OCI-LY7 (cell line): ENCODE measurements at regions not wholly inside any gene's neighbourhood (a gene's known extent, or its start where the extent isn't known, plus 50 kb on each side); places are given as distances from the start of the nearest gene placed in this dataset.

Source experiments
- BruUV-seq: library from RNA; stranded (reverse); fragments of 400-500 nt; replicated peaks from 2 replicates; lab custom pipeline; 2021; lab: Mats Ljungman, UMichigan
- CTCF ChIA-PET: fragments of 300-600 bp; sonication (Branson Sonifier 250); formaldehyde crosslinking; loops from one replicate; lab custom pipeline; 2022; ENCODE audit warnings: antibody characterized with exemption; ENCODE audit not compliant: unreplicated experiment; lab: Charles Lee
- POLR2A ChIA-PET: fragments of 300-600 bp; sonication (Branson Sonifier 250); formaldehyde crosslinking; loops from one replicate; lab custom pipeline; 2022; ENCODE audit warnings: antibody characterized with exemption; lab: Charles Lee
- DNase-seq: peaks from one replicate; pipeline ENCODE4 v3.0.0-alpha.2; 2015; ENCODE audit warnings: low spot score
- H2AFZ ChIP-seq: fragments of 200-600 bp; sonication (generic), shearing (Covaris generic); 2 replicates; pipeline ENCODE4 v1.6.1; 2014; ENCODE audit warnings: mild to moderate bottlenecking, antibody characterized with exemption, low read length, moderate library complexity
- H3K27ac ChIP-seq: fragments of 200-600 bp; sonication (generic); 2 replicates; pipeline ENCODE4 v1.5.1; 2014; ENCODE audit warnings: mixed run types, low read depth, mild to moderate bottlenecking, moderate library complexity, low read length, inconsistent platforms; ENCODE audit not compliant: poor library complexity, severe bottlenecking
- H3K36me3 ChIP-seq: fragments of 200-600 bp; sonication (generic); 2 replicates; pipeline ENCODE4 v1.6.1; 2014; ENCODE audit warnings: mild to moderate bottlenecking, antibody characterized with exemption, low read length, moderate library complexity, mixed read lengths; ENCODE audit not compliant: insufficient read depth
- H3K4me1 ChIP-seq: fragments of 200-600 bp; sonication (generic); 2 replicates; pipeline ENCODE4 v1.5.1; 2014; ENCODE audit warnings: mild to moderate bottlenecking, low read length; ENCODE audit not compliant: insufficient read depth, poor library complexity, severe bottlenecking
- H3K4me2 ChIP-seq: fragments of 200-600 bp; sonication (generic); 2 replicates; pipeline ENCODE4 v1.6.1; 2014; ENCODE audit warnings: mild to moderate bottlenecking, low read length
- H3K4me3 ChIP-seq: fragments of 200-600 bp; sonication (generic); 2 replicates; pipeline ENCODE4 v1.5.1; 2014; ENCODE audit warnings: mild to moderate bottlenecking, low read depth, low read length; ENCODE audit not compliant: poor library complexity, severe bottlenecking
- H3K79me2 ChIP-seq: fragments of 200-600 bp; sonication (generic); 2 replicates; pipeline ENCODE4 v1.6.1; 2016; ENCODE audit warnings: low read depth, mild to moderate bottlenecking, low read length, moderate library complexity, mixed read lengths; ENCODE audit not compliant: insufficient read depth
- H3K9me2 ChIP-seq: fragments of 200-600 bp; sonication (generic); 2 replicates; pipeline ENCODE4 v1.6.1; 2016; ENCODE audit warnings: mild to moderate bottlenecking, low read length, mixed read lengths; ENCODE audit not compliant: insufficient read depth
- H3K9me3 ChIP-seq: fragments of 200-600 bp; sonication (generic); 2 replicates; pipeline ENCODE4 v1.6.1; 2014; ENCODE audit warnings: mild to moderate bottlenecking, mixed run types, low read length, mixed read lengths
- H4K20me1 ChIP-seq: fragments of 200-600 bp; sonication (generic); 2 replicates; pipeline ENCODE4 v1.6.1; 2014; ENCODE audit warnings: mild to moderate bottlenecking, antibody characterized with exemption, low read length, moderate library complexity, mixed read lengths; ENCODE audit not compliant: insufficient read depth
- EZH2phosphoT487 ChIP-seq: fragments of 200-600 bp; sonication (generic); IDR thresholded peaks from 2 replicates; pipeline ENCODE4 v1.6.1; 2018; ENCODE audit warnings: low read depth, borderline replicate concordance, mild to moderate bottlenecking, mixed run types, antibody characterized with exemption, low read length, moderate library complexity, mixed read lengths
- intact Hi-C: fragments of 100-400 bp; cut with micrococcal nuclease; formaldehyde crosslinking; loops from one replicate; pipeline ENCODE4 v1.10.0; 2022; ENCODE audit not compliant: unreplicated experiment
- TF ChIP-seq, protein P1 (sequence below): fragments of 200-600 bp; sonication (generic); conservative IDR thresholded peaks from 2 replicates; pipeline ENCODE4 v1.5.1; 2014; ENCODE audit warnings: mild to moderate bottlenecking, antibody characterized with exemption, low read length, moderate library complexity, mixed read lengths

DNA sequence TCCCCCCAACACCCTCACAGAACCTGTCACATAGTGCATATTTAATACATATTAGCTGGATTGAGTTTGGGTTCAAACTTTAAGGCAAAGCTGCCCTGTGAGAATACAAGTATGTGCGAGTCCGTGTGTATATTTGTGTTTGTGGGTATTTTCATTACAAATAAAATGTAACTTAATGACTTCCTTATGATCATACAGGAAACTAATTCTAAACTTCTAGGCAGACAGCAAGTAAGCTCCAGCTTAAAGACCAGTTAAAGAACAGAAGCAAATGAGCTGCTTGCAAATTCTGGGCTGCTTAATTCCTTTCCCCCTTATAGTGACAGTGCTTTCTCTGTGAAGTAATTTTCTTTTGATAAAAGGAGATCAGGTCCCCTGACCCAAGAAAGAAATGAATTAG, 437.6 kb downstream of the TTLL7 start:
- ChIA-PET CTCF (no interaction called here), POLR2A (interaction anchor here (0.5 kb wide), 1 partner anchor 28 kb away, joined by 5 read pairs; no protein-coding TSS in a partner anchor)
- no peak for DNase-seq
- Histone ChIP-seq H3K4me3 (no peak overlapping the region), H3K4me2 (no peak overlapping the region), H3K9me3 (no peaks in the 10 kb centered on the region), H2AFZ (no peak overlapping the region), H4K20me1 (no peaks in the 10 kb centered on the region), H3K36me3 (no peaks in the 10 kb centered on the region), H3K79me2 (no peaks in the 10 kb centered on the region), H3K4me1 (no peaks in the 10 kb centered on the region), H3K27ac (no peak overlapping the region), H3K9me2 (no peaks in the 10 kb centered on the region)
- no TSS peak for BruUV-seq
- TF ChIP-seq, protein P1, sequence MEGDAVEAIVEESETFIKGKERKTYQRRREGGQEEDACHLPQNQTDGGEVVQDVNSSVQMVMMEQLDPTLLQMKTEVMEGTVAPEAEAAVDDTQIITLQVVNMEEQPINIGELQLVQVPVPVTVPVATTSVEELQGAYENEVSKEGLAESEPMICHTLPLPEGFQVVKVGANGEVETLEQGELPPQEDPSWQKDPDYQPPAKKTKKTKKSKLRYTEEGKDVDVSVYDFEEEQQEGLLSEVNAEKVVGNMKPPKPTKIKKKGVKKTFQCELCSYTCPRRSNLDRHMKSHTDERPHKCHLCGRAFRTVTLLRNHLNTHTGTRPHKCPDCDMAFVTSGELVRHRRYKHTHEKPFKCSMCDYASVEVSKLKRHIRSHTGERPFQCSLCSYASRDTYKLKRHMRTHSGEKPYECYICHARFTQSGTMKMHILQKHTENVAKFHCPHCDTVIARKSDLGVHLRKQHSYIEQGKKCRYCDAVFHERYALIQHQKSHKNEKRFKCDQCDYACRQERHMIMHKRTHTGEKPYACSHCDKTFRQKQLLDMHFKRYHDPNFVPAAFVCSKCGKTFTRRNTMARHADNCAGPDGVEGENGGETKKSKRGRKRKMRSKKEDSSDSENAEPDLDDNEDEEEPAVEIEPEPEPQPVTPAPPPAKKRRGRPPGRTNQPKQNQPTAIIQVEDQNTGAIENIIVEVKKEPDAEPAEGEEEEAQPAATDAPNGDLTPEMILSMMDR = no peak
- TF ChIP-seq EZH2phosphoT487 = no peak
- intact Hi-C loops = no loop called here

DNA sequence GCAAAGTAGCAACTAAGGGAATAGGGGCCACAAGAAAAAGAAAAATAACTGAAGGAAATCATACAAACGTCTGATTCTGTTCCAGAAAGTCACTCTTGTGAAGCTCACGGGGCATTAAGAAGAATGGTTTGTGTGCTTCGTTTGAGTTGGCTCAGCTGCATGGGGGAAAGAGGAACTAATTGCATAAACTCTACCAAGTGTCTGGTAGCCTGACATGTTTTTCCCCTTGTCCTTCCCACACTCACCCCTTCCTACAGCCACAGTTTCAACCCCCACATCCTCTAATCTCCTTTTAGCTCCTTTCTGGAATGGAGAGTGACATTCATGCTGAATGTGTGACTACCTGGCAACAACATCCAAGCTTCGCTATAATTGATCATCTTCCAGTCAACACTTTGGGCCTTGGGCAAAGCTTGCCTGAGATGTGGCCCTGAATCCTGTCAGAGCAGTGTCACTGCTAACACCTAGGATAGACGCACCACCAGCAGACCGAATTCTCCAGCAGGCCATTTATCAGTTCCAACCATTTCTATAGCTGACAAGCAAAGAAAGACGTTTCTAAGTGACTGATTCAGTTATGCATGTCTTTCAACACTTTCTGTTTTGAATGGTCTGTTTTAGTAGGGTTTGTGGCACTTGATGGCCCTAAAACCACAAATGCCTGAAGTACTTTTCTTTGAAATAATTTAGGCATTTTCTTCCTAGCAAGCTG, 439.6 kb downstream of the TTLL7 start:
- no peaks in the 10 kb centered on the region for H3K36me3 ChIP-seq
- H3K9me2 ChIP-seq = no peaks in the 10 kb centered on the region
- H3K79me2 ChIP-seq = no peaks in the 10 kb centered on the region
- POLR2A ChIA-PET = interaction anchor here (0.7 to 1.6 kb wide), 2 partner anchors 9 to 80 kb away, joined by 3 to 4 read pairs; no protein-coding TSS in a partner anchor
- no peak for DNase-seq
- TF ChIP-seq EZH2phosphoT487 = no peak
- TF ChIP-seq, protein P1 = no peak
- H4K20me1 ChIP-seq = no peaks in the 10 kb centered on the region
- no peaks in the 10 kb centered on the region for H3K4me1 ChIP-seq
- no peak overlapping the region for H2AFZ ChIP-seq
- no peak overlapping the region for H3K4me2 ChIP-seq
- H3K27ac ChIP-seq = no peak overlapping the region
- intact Hi-C loops = no loop called here
- CTCF ChIA-PET = no interaction called here
- H3K4me3 ChIP-seq = no peak overlapping the region
- BruUV-seq = no TSS peak
- H3K9me3 ChIP-seq = no peaks in the 10 kb centered on the region

DNA sequence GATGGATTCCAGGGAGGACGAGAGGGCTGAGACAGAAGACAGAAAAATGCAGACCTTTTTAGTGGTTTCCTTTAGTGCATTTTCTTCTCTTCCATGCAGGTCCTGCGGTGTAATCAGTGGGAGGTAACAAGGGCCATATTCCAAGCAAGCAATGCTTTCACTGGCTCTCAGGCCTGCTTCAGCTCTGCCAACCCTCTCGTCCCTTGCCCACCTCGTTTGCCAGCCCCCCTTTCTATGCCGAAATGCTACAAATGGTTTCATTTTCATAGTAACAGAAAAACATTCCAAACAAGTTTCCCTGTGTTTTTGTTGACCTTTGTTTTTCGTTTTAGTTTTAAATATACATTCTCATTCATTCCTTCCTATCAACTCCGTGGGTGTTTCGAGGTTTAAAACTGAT, 443.1 kb downstream of the TTLL7 start:
- H3K79me2 ChIP-seq = no peaks in the 10 kb centered on the region
- no peak overlapping the region for H3K4me2 ChIP-seq
- H3K9me3 ChIP-seq = no peaks in the 10 kb centered on the region
- ChIA-PET POLR2A (no interaction called here), CTCF (no interaction called here)
- no TSS peak for BruUV-seq
- no peak overlapping the region for H2AFZ ChIP-seq
- H3K4me3 ChIP-seq = no peak overlapping the region
- H4K20me1 ChIP-seq = no peaks in the 10 kb centered on the region
- H3K4me1 ChIP-seq = no peaks in the 10 kb centered on the region
- no peak overlapping the region for H3K27ac ChIP-seq
- H3K36me3 ChIP-seq = no peaks in the 10 kb centered on the region
- no peak for DNase-seq
- TF ChIP-seq EZH2phosphoT487 = no peak
- TF ChIP-seq, protein P1 = no peak
- intact Hi-C loops = no loop called here
- no peaks in the 10 kb centered on the region for H3K9me2 ChIP-seq
